GM12891 (cell line): ENCODE measurements at regions not wholly inside any gene's neighbourhood (a gene's known extent, or its start where the extent isn't known, plus 50 kb on each side); places are given as distances from the start of the nearest gene placed in this dataset.

Experiments used
- POLR2A ChIP-seq: IDR thresholded peaks from 2 replicates; pipeline ENCODE4 v1.6.1; 2011; ENCODE audit warnings: low read depth, low read length, control low read depth
- POLR2AphosphoS5 ChIP-seq: IDR thresholded peaks from 2 replicates; pipeline ENCODE4 v1.6.1; 2011; ENCODE audit warnings: low read depth, low read length, control low read depth

- TF ChIP-seq POLR2A: no peak
- TF ChIP-seq POLR2AphosphoS5: no peak
Measured at GRCh38 chr21:18951271-18952038, 547.9 kb upstream of the TMPRSS15 start.
